D341Med (cell line): ENCODE measurements at regions not wholly inside any gene's neighbourhood (a gene's known extent, or its start where the extent isn't known, plus 50 kb on each side); places are given as distances from the start of the nearest gene placed in this dataset.

Experiments used
- DNase-seq: peaks from one replicate; pipeline ENCODE4 v3.0.0; 2012; ENCODE audit warnings: low spot score

GRCh38 chr11:28674433-28675103 is 566.4 kb downstream of the METTL15 start:
- DNase-seq = peak; percentile 54

GRCh38 chr11:28673691-28674432 is 565.7 kb downstream of the METTL15 start:
- no peak for DNase-seq

- DNase-seq = no peak
Measured at GRCh38 chr11:28671274-28671673, 563.1 kb downstream of the METTL15 start.

- no peak for DNase-seq
Measured at GRCh38 chr11:28666632-28667031, 558.4 kb downstream of the METTL15 start.

- DNase-seq = no peak
Measured at GRCh38 chr11:28659716-28660348, 551.6 kb downstream of the METTL15 start.

GRCh38 chr11:28657378-28658030 is 549.3 kb downstream of the METTL15 start:
- no peak for DNase-seq

GRCh38 chr11:28654191-28654590 is 546.0 kb downstream of the METTL15 start:
- DNase-seq = no peak

- DNase-seq = no peak
Measured at GRCh38 chr11:28649922-28650321, 541.7 kb downstream of the METTL15 start.

GRCh38 chr11:28636566-28636965 is 528.4 kb downstream of the METTL15 start:
- DNase-seq = no peak

- no peak for DNase-seq
Measured at GRCh38 chr11:28636033-28636432, 527.8 kb downstream of the METTL15 start.

GRCh38 chr11:28632338-28632737 is 524.1 kb downstream of the METTL15 start:
- DNase-seq = no peak

GRCh38 chr11:28631148-28631547 is 523.0 kb downstream of the METTL15 start:
- no peak for DNase-seq

- DNase-seq = no peak
Measured at GRCh38 chr11:28629235-28629634, 521.0 kb downstream of the METTL15 start.

GRCh38 chr11:28628412-28628811 is 520.2 kb downstream of the METTL15 start:
- DNase-seq = no peak

- DNase-seq = no peak
Measured at GRCh38 chr11:28627690-28628255, 519.6 kb downstream of the METTL15 start.

GRCh38 chr11:28625532-28625931 is 517.3 kb downstream of the METTL15 start:
- no peak for DNase-seq

- DNase-seq = no peak
Measured at GRCh38 chr11:28621753-28622152, 513.6 kb downstream of the METTL15 start.

GRCh38 chr11:28619846-28620540 is 511.8 kb downstream of the METTL15 start:
- no peak for DNase-seq

GRCh38 chr11:28618416-28618815 is 510.2 kb downstream of the METTL15 start:
- no peak for DNase-seq

GRCh38 chr11:28616160-28616965 is 508.2 kb downstream of the METTL15 start:
- no peak for DNase-seq

GRCh38 chr11:28615542-28615941 is 507.4 kb downstream of the METTL15 start:
- DNase-seq = no peak
